A673 (cell line): ENCODE measurements at regions not wholly inside any gene's neighbourhood (a gene's known extent, or its start where the extent isn't known, plus 50 kb on each side); places are given as distances from the start of the nearest gene placed in this dataset.

ENCODE experiments used
- BruUV-seq: library from RNA; stranded (reverse); fragments of 400-500 nt; replicated peaks from 2 replicates; lab custom pipeline; 2021; lab: Mats Ljungman, UMichigan
- CTCF ChIA-PET: fragments of 300-600 bp; sonication (Branson Sonifier 250); formaldehyde crosslinking; loops from one replicate; lab custom pipeline; 2022; ENCODE audit warnings: antibody characterized with exemption; lab: Charles Lee
- POLR2A ChIA-PET: fragments of 300-600 bp; sonication (Branson Sonifier 250); formaldehyde crosslinking; loops from one replicate; lab custom pipeline; 2022; ENCODE audit warnings: antibody characterized with exemption; ENCODE audit not compliant: low non-redundant PET; lab: Charles Lee
- DNase-seq: peaks from one replicate; pipeline ENCODE4 v3.0.0-alpha.2; 2015; ENCODE audit warnings: low spot score
- H3K27ac ChIP-seq: fragments of 200-600 bp; sonication (generic); 2 replicates; pipeline ENCODE4 v1.5.1; 2016; ENCODE audit warnings: mixed run types, low read depth, mild to moderate bottlenecking, mixed read lengths, antibody characterized with exemption, low read length; ENCODE audit not compliant: poor library complexity, severe bottlenecking
- H3K27me3 ChIP-seq: fragments of 200-600 bp; sonication (generic); replicated peaks from 2 replicates; pipeline ENCODE4 v1.6.1; 2017; ENCODE audit warnings: mixed run types, low read depth, mild to moderate bottlenecking, mixed read lengths, antibody characterized with exemption, low read length; ENCODE audit not compliant: insufficient read depth, poor library complexity
- H3K36me3 ChIP-seq: fragments of 200-600 bp; sonication (generic); 2 replicates; pipeline ENCODE4 v1.6.1; 2016; ENCODE audit warnings: mixed run types, mild to moderate bottlenecking, mixed read lengths, antibody characterized with exemption, low read length; ENCODE audit not compliant: insufficient read depth, poor library complexity, severe bottlenecking
- H3K4me1 ChIP-seq: fragments of 200-600 bp; sonication (generic); 2 replicates; pipeline ENCODE4 v1.6.1; 2017; ENCODE audit warnings: mixed run types, mild to moderate bottlenecking, mixed read lengths, antibody characterized with exemption, low read length; ENCODE audit not compliant: insufficient read depth, poor library complexity, severe bottlenecking
- H3K4me3 ChIP-seq: fragments of 200-600 bp; sonication (generic); 2 replicates; pipeline ENCODE4 v1.5.1; 2016; ENCODE audit warnings: low read depth, mixed run types, mild to moderate bottlenecking, mixed read lengths, low read length; ENCODE audit not compliant: poor library complexity, severe bottlenecking
- H3K9me3 ChIP-seq: fragments of 200-600 bp; sonication (generic); 2 replicates; pipeline ENCODE4 v1.6.1; 2016; ENCODE audit warnings: mixed run types, low read depth, mild to moderate bottlenecking, mixed read lengths, antibody characterized with exemption, low read length; ENCODE audit not compliant: poor library complexity, severe bottlenecking
- CTCF ChIP-seq: fragments of 300-800, 200-600 bp; sonication (generic); conservative IDR thresholded peaks from 2 replicates; pipeline ENCODE4 v1.5.1; 2017; ENCODE audit warnings: low read depth, mild to moderate bottlenecking, antibody characterized with exemption, low read length, moderate library complexity, mixed read lengths
- EZH2 ChIP-seq: fragments of 200-600 bp; sonication (generic); IDR thresholded peaks from 2 replicates; pipeline ENCODE4 v1.6.1; 2017; ENCODE audit warnings: borderline replicate concordance, low read depth, mild to moderate bottlenecking, mixed read lengths, antibody characterized with exemption, low read length; ENCODE audit not compliant: poor library complexity, severe bottlenecking
- intact Hi-C: fragments of 100-400 bp; cut with micrococcal nuclease; formaldehyde crosslinking; loops from one replicate; pipeline ENCODE4 v1.10.0; 2022; ENCODE audit not compliant: unreplicated experiment

GRCh38 chr14:34023824-34024767 lies 73.2 kb upstream of the EGLN3 start:
- ChIA-PET POLR2A (no interaction called here), CTCF (interaction anchor here (0.6 kb wide), 1 partner anchor 80 kb away, joined by 3 read pairs; no protein-coding TSS in a partner anchor)
- Histone ChIP-seq H3K36me3 (no peaks in the 10 kb centered on the region), H3K4me1 (peaks cover 2% of the 10 kb centered on the region), H3K27ac (no peak overlapping the region), H3K9me3 (no peaks in the 10 kb centered on the region), H3K27me3 (peaks cover 6% of the 10 kb centered on the region), H3K4me3 (no peak overlapping the region)
- no peak for DNase-seq
- TF ChIP-seq EZH2 (no peak), CTCF (no peak)
- no TSS peak for BruUV-seq
- intact Hi-C loops, result no loop called here

- no peaks in the 10 kb centered on the region for H3K9me3 ChIP-seq
- ChIA-PET CTCF (no interaction called here), POLR2A (no interaction called here)
- BruUV-seq, result no TSS peak
- intact Hi-C loops, result no loop called here
- H3K27ac ChIP-seq, result no peak overlapping the region
- no peak overlapping the region for H3K4me3 ChIP-seq
- H3K4me1 ChIP-seq, result peaks cover 14% of the 10 kb centered on the region
- H3K36me3 ChIP-seq, result no peaks in the 10 kb centered on the region
- no peak for DNase-seq
- TF ChIP-seq CTCF, result no peak
- TF ChIP-seq EZH2, result no peak
- peaks cover 9% of the 10 kb centered on the region for H3K27me3 ChIP-seq
These were observed 70.2 kb upstream of the EGLN3 start for GRCh38 chr14:34021096-34021495.

GRCh38 chr14:34020014-34020413 lies 69.1 kb upstream of the EGLN3 start:
- intact Hi-C loops, result no loop called here
- no TSS peak for BruUV-seq
- no peaks in the 10 kb centered on the region for H3K36me3 ChIP-seq
- ChIA-PET CTCF (no interaction called here), POLR2A (no interaction called here)
- TF ChIP-seq EZH2 (no peak), CTCF (no peak)
- H3K27me3 ChIP-seq, result peaks cover 9% of the 10 kb centered on the region
- no peak overlapping the region for H3K4me3 ChIP-seq
- H3K9me3 ChIP-seq, result no peaks in the 10 kb centered on the region
- H3K4me1 ChIP-seq, result peaks cover 14% of the 10 kb centered on the region
- no peak for DNase-seq
- no peak overlapping the region for H3K27ac ChIP-seq
